BJ (cell line): ENCODE measurements at regions not wholly inside any gene's neighbourhood (a gene's known extent, or its start where the extent isn't known, plus 50 kb on each side); places are given as distances from the start of the nearest gene placed in this dataset.
"Not testable (repeated sequence)": the region's sequence is repeated elsewhere in the genome, so short reads cannot be mapped to it uniquely, and the experiment has no call there.

Experiments used
- CTCF ChIA-PET: fragments of 350-600 bp; formaldehyde crosslinking; extraction: SDS; loops from one replicate; lab custom pipeline; 2021; ENCODE audit warnings: antibody characterized with exemption, inconsistent platforms; lab: Yijun Ruan, JAX
- POLR2A ChIA-PET: fragments of 300-600 bp; sonication (Branson Sonifier 250); formaldehyde crosslinking; extraction: SDS; loops from one replicate; lab custom pipeline; 2021; ENCODE audit warnings: antibody characterized with exemption; lab: Charles Lee
- DNase-seq: peaks from one replicate; pipeline ENCODE4 v3.0.0-alpha.2; 2011; ENCODE audit warnings: low read depth
- H3K27me3 ChIP-seq: 2 replicates; pipeline ENCODE4 v1.6.0; 2011; ENCODE audit warnings: low read length; ENCODE audit not compliant: control insufficient read depth, insufficient read depth
- H3K36me3 ChIP-seq: 2 replicates; pipeline ENCODE4 v1.5.1; 2011; ENCODE audit warnings: low read length; ENCODE audit not compliant: control insufficient read depth, insufficient read depth
- H3K4me3 ChIP-seq: 2 replicates; pipeline ENCODE4 v1.5.1; 2011; ENCODE audit warnings: low read depth, mild to moderate bottlenecking, control low read depth, low read length
- CTCF ChIP-seq: IDR thresholded peaks from 2 replicates; pipeline ENCODE4 v1.5.1; 2011; ENCODE audit warnings: low read depth, mild to moderate bottlenecking, control low read depth, inconsistent platforms, low read length, moderate library complexity; ENCODE audit not compliant: insufficient read depth

- CTCF ChIA-PET = no interaction called here
- no peaks in the 10 kb centered on the region for H3K36me3 ChIP-seq
- no peak overlapping the region for H3K4me3 ChIP-seq
- POLR2A ChIA-PET = no interaction called here
- no peak for DNase-seq
- H3K27me3 ChIP-seq = no peaks in the 10 kb centered on the region
- TF ChIP-seq CTCF = no peak
Observed at GRCh38 chr3:110625201-110625747, 446.3 kb upstream of the NECTIN3 start.

GRCh38 chr3:110626652-110627111 lies 444.9 kb upstream of the NECTIN3 start:
- H3K27me3 ChIP-seq, H3K4me3 ChIP-seq, H3K36me3 ChIP-seq, POLR2A ChIA-PET, DNase-seq: not testable (repeated sequence)
- CTCF ChIA-PET = interaction anchor here (1.5 kb wide), 1 partner anchor 13 kb away, joined by 4 read pairs; no protein-coding TSS in a partner anchor

- ChIA-PET CTCF (interaction anchor here (0.6 to 1.0 kb wide), 3 partner anchors 8 to 259 kb away, joined by 3 to 6 read pairs (median 4); no protein-coding TSS in a partner anchor), POLR2A (no interaction called here)
- no peak for DNase-seq
- Histone ChIP-seq H3K4me3 (no peak overlapping the region), H3K36me3 (no peaks in the 10 kb centered on the region), H3K27me3 (no peaks in the 10 kb centered on the region)
- TF ChIP-seq CTCF = no peak
Observed at GRCh38 chr3:110628650-110629301, 442.8 kb upstream of the NECTIN3 start.

GRCh38 chr3:110629917-110630316 lies 441.7 kb upstream of the NECTIN3 start:
- CTCF ChIA-PET = no interaction called here
- no peaks in the 10 kb centered on the region for H3K27me3 ChIP-seq
- no peak for DNase-seq
- no peaks in the 10 kb centered on the region for H3K36me3 ChIP-seq
- no peak overlapping the region for H3K4me3 ChIP-seq
- POLR2A ChIA-PET = interaction anchor here (0.7 kb wide), 1 partner anchor 182 kb away, joined by 4 read pairs; no protein-coding TSS in a partner anchor
- TF ChIP-seq CTCF = no peak

GRCh38 chr3:110644203-110644602 lies 427.4 kb upstream of the NECTIN3 start:
- no peak for DNase-seq
- TF ChIP-seq CTCF = no peak
- H3K27me3 ChIP-seq = no peaks in the 10 kb centered on the region
- no peak overlapping the region for H3K4me3 ChIP-seq
- POLR2A ChIA-PET = no interaction called here
- CTCF ChIA-PET = no interaction called here
- no peaks in the 10 kb centered on the region for H3K36me3 ChIP-seq
